ENCODE measurements at regions not wholly inside any gene's neighbourhood (a gene's known extent, or its start where the extent isn't known, plus 50 kb on each side); places are given as distances from the start of the nearest gene placed in this dataset.
A peak's percentile ranks its signal among the peaks of the same experiment; 100 is the strongest.

DNA sequence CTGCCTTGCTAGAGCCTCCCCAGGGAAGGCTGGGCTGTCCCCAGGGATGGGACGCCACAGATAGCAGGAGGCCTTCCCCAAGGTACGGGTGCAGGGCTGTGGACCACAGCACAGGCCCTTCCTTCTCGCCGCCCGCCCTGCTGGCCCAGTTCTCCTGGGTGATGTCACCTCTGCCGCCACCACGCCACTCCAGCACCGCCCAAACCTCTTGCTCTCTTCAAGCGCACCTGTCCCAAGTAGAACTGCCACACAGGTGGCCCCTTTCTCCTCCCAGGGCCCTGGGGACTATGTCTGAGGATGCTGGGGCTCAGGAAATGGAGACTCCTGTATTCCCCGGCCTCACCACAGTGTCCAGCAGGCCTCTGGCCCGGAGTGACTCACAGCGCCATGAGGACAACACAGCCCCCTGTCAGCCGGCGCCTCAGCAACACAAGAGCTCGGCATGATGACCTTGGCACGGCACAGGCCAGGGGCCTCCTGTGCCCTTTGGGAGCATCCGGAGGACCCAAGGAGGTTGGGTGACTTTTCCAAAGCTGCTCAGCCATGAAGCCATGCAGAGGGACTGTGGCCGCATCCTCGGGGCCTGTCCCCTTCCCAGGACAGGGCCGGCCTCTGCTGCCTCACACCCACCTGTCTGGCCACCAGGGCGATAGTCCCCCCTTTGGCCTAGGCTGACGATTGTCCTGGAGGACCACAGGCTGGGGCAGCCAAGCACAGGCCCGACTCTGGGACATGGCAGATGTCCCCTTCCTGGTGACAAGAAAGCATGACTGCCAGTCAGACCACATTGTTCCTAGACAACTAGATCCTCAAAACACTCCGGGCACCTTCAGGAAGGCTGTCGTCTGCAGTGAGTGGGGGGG, 1023.5 kb downstream of the BRD1 start:
- no peak for DNase-seq

DNA sequence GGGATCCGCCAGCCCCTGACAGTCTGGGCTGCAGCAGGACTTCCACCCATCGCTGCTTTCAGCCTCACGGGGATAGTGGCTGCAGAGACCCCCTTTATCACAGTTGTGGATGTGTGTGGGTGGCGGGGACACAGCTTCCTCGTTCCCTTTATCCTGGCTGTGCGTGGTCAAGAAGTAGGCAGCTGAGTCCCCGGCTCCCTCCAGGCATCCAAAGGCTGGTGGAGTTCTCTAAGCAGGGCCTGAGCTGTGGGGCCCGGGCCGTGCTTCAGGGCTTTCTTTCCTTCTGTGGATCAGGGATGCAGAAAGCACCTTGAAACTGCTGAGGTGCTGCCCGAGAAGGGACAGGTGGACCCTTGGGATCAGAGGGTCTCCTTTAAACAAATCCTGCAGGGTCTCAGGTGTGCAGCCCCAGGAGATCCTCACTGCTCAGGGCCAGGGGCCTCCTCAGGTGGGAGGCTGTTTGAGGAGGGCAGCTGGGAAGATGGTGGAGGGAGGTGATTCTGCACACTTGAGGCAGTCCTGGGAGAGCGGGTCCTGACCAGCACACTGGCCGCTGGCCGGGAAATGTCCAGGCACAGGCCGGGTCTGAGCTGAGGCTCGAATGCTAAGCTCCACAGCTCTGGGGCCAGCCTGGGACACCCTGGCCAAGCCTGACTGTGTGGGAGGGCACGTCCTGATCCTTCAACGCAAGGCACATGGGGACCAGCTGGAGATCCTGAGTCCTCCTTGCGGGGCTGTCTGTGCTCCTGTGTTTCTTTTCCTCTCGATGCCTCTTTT, 1024.3 kb downstream of the BRD1 start:
- no peak for DNase-seq

DNA sequence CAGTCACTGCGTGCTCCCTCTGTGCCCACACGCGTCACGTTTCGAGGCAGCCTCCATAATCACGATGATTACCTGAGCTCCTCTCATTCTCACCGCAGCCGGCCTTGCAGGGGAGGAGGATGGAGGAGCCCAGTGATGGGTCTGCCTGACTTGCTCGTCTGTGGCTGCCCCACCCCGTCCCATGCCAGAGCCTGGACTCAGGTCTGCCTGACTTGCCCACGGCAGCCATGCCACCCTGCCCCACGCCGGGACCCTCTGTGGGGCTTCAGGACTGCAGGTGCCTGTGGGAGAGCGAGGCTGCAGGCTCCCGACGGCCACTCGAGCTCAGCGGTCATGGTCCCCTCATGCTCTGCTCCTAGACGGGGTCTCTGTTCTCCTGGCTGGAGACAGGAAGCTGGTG, 1025.1 kb downstream of the BRD1 start:
- no peak for DNase-seq

- no peak for DNase-seq
Measured at GRCh38 chr22:48800886-48801607, 1026.6 kb downstream of the BRD1 start.

- no peak for DNase-seq
Measured at GRCh38 chr22:48800036-48800885, 1027.4 kb downstream of the BRD1 start.

DNA sequence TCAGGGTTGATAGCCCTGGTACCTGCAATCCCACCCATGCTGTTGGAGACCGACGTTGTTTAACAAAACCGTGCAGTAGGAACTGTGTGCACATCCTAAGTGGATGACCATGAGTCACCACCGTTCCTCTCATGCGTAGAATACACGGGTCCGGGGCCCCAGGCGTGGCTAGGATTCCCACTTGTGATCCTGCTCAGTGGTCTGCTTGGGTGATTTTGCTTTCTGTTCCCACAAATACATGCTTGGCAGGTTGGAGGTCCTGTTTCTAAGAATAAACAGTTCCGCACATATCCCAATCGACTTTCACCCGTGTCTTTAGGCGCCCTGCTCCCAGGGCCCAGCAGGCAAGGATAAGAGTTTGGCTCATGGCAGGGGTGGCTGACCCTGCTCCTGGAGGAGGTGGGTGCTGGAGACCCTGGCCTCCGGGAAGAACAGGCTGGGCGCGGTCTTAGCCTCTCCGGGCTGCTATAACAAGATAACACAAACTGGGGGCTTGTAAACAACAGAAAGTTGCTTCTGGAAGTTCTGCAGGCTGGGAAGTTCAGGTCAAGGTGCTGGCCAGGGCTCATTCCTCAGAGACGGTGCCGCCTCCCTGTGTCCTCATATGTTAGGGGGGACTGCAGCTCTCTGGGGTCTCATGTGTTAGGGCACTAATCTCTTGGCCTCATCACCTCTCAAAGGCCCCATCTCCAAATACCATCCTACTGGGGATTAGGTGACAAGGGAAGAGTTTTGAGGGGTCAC, 1028.3 kb downstream of the BRD1 start:
- no peak for DNase-seq

DNA sequence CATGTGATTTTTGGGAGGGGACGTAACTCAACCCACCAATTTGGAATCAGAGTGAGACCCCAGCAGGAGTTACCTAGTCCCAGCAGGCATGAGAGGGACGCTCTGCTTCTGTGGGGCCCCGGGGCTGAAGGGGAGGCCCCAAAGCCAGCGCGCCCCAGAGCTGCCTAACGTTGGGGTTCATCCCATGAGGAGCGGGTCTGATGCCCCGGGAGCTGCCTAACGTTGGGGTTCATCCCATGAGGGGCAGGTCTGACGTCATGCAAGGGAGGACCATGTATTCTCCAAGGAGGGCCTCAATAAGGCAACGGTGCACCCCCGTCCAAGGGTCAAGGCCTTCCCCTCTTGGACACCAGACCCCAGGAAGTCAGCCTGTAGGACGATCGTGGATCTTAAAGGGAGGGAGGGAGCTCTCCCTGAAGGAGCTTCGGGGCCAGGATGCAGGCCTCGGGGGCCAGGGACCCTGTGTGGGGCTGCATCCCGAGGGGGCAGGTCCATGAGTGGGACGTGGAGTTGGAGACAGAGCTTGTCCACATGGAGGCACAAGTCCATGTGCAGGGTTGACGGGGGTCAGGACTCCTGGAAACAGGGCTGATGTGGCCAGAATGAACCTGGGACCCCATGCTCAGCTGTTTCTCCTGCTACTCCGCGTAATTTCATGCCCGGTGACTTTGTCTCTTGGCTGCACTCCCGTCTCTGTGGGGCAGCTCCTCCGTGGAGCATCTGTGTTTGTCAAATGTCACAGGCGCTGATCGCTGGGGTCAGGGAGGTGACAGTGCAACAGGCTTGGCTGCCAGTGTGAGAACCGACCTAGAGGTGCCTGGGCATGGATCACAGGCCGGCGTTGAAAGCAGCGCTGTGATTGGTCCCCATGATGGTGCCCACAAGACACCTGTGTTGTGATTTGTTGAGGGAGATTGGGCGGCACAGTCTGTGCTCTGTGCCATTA, 1029.1 kb downstream of the BRD1 start:
- DNase-seq, result no peak

GRCh38 chr22:48797731-48798130, 1029.9 kb downstream of the BRD1 start:
- DNase-seq, result no peak

- DNase-seq, result no peak
Measured at GRCh38 chr22:48796310-48797015, 1031.2 kb downstream of the BRD1 start.

DNA sequence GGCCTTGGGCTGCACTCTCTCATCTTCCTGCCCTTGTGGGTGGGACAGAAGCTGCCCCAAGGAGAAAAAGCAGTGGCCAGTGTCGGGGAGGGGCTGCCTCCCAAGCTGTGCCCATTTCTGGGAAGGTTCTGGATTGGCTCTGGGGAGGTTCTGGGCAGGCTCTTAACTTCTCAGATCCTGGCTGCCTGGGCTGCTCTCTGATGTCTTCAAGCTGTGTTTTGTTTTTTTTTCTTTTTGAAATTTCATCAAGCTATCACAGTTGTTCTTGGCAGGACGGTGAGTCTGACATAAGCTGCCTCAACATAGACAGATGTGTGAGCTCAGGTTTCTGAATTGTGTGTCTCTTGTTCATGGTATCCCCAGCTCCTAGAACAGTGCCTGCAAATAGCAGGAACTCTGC, 1032.0 kb downstream of the BRD1 start:
- DNase-seq, result no peak

- DNase-seq, result no peak
Measured at GRCh38 chr22:48794906-48795305, 1032.8 kb downstream of the BRD1 start.

- DNase-seq, result no peak
Measured at GRCh38 chr22:48793949-48794348, 1033.7 kb downstream of the BRD1 start.

GRCh38 chr22:48786679-48786996, 1041.0 kb downstream of the BRD1 start:
- DNase-seq, result no peak

- no peak for DNase-seq
Measured at GRCh38 chr22:48785792-48786678, 1041.6 kb downstream of the BRD1 start.

DNA sequence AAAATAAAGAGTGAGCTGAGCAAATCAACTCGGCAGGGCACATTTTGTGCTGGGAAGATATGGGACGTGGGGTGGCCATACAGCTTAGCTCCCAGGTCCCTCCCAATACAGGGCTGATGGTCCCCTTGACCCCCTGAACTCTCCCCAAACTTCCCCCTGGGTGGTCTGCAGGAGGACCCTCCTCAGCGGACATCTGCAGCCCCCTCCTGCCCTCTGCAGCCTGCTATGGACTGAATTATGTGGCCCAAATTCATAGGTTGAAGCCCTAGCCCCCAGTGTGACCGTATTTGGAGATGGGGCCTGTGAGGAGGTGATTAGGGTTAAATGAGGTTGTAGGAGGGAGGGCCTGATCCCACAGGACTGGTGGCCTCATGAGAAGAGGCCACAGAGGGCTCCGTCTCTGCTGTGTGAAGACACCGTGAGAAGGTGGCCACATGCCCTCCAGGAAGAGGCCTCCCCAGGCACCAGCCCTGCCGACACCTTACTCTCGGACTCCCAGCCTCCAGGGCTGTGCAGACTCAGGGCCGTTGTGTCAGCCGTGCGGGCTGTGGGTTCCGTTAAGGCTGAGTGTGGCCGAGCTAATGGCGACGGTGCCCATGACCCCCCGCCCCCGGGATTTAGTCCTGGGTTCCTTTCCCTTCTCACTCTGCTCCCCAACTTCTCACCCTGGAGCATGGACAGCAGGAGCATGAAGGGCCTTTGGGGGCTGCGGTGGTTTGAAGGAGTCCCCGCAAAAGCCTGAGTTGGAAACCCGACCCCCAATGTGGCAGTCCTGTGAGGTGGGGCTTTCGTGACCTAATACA, 1042.8 kb downstream of the BRD1 start:
- no peak for DNase-seq

DNA sequence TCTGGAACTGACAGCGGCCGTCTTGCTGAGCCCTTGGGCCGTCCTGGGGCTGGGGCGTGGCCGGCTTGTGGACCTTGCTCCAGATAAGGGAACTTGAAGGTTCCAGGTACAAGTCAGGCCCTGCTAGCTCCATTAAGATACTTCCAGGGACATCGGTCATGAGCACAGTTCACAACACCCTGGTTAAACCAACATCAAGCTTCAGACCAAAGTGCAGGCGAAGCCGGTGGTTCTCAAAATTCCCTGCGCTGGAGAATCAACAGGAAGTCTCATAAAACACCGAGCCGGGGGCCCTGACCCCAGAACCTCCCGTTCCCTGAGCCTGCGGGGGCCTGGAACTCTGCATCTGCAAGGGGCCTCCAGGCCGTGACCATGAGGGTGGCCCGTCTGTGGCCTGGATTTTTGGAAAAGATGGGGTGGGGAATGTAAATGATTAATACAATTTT, 1043.8 kb downstream of the BRD1 start:
- DNase-seq, result no peak

GRCh38 chr22:48782811-48783511, 1044.7 kb downstream of the BRD1 start:
- peak; percentile 13 for DNase-seq
